Activated T-helper 2 cell treated with anti-CD3 and anti-CD28 coated beads, Interferon-gamma antibody, Interleukin-2, Interleukin-4, amounts not matched to agents 10 μg/mL and 5 μg/mL and 100 μg/mL, durations not matched to agents 14 hours and 24 hours and 36 hours (primary cell): ENCODE measurements at regions not wholly inside any gene's neighbourhood (a gene's known extent, or its start where the extent isn't known, plus 50 kb on each side); places are given as distances from the start of the nearest gene placed in this dataset.
"Not testable (repeated sequence)": the region's sequence is repeated elsewhere in the genome, so short reads cannot be mapped to it uniquely, and the experiment has no call there.

Experiments
- DNase-seq: peaks from one replicate; pipeline ENCODE4 v3.0.0; 2021; ENCODE audit warnings: low spot score
- H3K27ac Mint-ChIP-seq: one replicate; pipeline ENCODE4 v1.8.0; 2021; ENCODE audit warnings: mixed read lengths
- H3K27me3 Mint-ChIP-seq: one replicate; pipeline ENCODE4 v1.8.0; 2021; ENCODE audit warnings: low read depth, mixed read lengths
- H3K36me3 Mint-ChIP-seq: one replicate; pipeline ENCODE4 v1.8.0; 2021; ENCODE audit warnings: low read depth, mixed read lengths
- H3K4me1 Mint-ChIP-seq: one replicate; pipeline ENCODE4 v1.8.0; 2021; ENCODE audit warnings: low read depth, mixed read lengths
- H3K4me3 Mint-ChIP-seq: one replicate; pipeline ENCODE4 v1.8.0; 2021; ENCODE audit warnings: low read depth, mild to moderate bottlenecking, moderate library complexity, mixed read lengths
- H3K9me3 Mint-ChIP-seq: one replicate; pipeline ENCODE4 v1.8.0; 2021; ENCODE audit warnings: mixed read lengths
- intact Hi-C: fragments of 100-400 bp; cut with micrococcal nuclease; formaldehyde crosslinking; loops from one replicate; pipeline ENCODE4 v1.15.1; 2023

DNA sequence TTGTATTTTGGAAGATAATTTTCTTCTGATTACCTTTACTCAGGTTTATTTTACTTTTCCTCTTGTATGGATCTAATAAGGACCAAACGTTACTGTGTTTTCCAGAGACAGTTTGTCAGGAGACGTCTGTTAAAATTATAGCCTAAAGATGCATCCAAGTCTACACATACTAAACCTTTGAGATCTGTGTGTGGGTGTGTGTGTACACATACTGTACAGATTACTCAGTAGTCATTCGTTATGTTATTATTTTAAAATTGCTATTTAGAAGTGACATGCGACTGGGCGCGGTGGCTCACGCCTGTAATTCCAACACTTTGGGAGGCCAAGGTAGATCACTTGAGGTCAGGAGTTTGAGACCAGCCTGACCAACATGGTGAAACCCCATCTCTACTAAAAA, 51.6 kb upstream of the CNTLN start:
- no peaks in the 10 kb centered on the region for H3K4me1 Mint-ChIP-seq
- no peaks in the 10 kb centered on the region for H3K36me3 Mint-ChIP-seq
- intact Hi-C loops, result no loop called here
- no peaks in the 10 kb centered on the region for H3K27me3 Mint-ChIP-seq
- H3K4me3 Mint-ChIP-seq, result no peak overlapping the region
- DNase-seq, result no peak
- peaks cover 7% of the 10 kb centered on the region for H3K9me3 Mint-ChIP-seq
- H3K27ac Mint-ChIP-seq, result no peak overlapping the region

DNA sequence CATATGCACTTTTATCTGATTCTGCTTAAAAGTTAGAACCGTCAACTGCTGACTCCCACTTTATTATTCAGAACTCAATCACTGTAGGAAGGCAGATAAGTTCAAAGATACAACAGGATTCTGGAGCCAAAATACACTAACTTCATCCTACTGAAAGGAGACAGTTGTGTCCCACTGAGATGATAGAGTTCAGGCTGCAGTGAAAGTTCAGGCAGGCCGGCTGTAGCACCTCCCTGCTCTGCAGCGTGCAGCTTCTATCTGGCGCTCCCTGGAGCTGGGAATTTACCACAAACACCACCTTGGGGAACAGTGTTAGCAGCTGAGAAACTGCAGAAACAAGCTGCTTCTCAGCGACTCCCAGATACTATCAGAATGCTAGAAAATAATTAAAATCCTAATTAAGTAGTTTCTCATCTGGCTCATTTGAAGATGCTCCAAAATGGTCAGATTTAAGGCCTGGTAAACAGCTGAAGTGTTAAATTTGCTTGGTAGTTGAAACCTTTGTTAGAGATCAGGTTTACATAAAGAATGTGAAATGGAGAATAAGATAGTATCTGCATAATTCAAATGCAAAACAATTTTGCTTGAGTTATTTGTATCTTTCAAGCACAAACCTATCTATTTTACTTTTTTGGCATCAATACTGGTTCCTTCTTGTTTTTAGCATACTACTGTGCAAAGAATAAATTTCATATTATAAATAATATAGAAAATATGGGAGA, 52.3 kb upstream of the CNTLN start:
- Mint-ChIP-seq H3K4me3 (no peak overlapping the region), H3K27me3 (no peaks in the 10 kb centered on the region), H3K4me1 (no peaks in the 10 kb centered on the region), H3K9me3 (peaks cover 7% of the 10 kb centered on the region), H3K36me3 (no peaks in the 10 kb centered on the region), H3K27ac (no peak overlapping the region)
- intact Hi-C loops, result no loop called here
- DNase-seq, result no peak

DNA sequence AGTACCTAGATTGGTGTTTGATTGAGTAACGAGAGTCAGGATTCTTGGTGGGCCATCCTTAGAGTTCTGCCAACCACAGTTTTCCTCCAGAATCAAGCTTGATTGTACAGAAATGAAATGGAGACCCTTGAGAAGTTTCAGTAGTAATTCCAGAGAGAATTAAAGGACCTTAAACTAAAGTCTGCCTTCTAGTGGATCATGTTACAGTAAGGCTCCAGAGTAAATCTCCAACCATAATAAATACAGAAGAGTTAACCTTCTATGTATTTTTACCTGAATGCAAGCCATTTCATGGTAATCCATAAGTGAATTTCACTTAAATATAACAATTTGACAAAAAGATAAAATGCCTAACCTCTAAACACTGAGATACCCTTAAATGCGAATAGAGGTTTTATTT, 53.0 kb upstream of the CNTLN start:
- H3K27ac Mint-ChIP-seq, result no peak overlapping the region

DNA sequence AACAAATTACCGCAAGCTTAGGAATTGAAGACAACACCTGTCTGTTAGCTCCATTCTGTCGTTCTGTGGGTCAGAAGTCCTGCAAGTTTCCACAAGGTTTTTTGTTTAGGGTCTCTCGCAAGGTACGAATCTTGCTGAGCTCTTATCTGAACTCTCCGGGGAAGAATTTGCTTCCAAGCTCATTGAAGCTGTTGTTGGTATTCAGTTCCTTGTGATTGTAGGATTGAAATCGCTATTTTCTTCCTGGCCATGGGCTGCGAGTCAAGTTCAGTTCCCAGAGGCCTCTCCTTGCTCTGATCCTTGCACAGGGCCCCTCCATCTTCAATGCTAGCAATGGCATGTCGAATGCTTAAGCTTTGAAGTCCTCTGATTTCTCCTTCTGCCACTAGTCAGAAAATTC, 53.5 kb upstream of the CNTLN start:
- no peaks in the 10 kb centered on the region for H3K36me3 Mint-ChIP-seq

More for the DNA sequence above, 53.0 kb upstream of the CNTLN start:
- no peak for DNase-seq
- Mint-ChIP-seq H3K36me3 (no peaks in the 10 kb centered on the region), H3K4me3 (no peak overlapping the region), H3K9me3 (peaks cover 7% of the 10 kb centered on the region), H3K4me1 (no peaks in the 10 kb centered on the region), H3K27me3 (no peaks in the 10 kb centered on the region)
- intact Hi-C loops, result no loop called here

DNA sequence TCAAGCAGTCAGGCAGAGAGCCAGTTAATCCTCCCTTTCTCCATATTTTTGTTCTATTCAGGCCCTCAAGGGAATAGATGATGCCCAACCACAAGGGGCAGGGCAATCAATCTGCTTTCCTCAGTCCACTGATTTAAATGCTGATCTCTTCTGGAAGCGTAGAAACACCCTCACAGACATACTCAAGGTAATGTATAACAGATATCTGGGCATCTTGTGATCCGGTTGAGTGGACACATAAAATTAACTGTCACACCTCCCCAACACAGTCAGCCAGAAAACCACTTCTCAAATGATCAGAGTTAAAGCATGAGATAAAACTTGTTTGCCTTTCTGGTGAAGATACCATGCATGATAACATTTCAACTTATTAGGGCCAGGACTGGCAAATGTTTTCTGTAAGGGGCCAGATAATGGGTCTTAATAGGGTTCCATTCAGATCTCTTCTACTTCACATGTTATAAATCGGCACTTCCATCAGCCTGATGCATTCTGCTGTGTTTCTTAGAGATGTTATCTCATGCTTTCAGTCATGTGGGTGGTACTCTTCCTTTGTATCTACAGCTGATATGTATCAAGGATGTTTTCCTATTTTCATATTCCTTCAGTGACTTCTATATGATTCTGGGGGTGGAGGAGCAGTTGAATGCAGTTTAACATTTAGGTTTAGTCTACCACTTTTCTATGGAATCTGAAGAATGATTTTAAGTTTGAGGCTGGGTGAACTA, 58.9 kb upstream of the CNTLN start:
- no peaks in the 10 kb centered on the region for H3K27me3 Mint-ChIP-seq
- intact Hi-C loops, result no loop called here
- no peak overlapping the region for H3K27ac Mint-ChIP-seq
- H3K4me3 Mint-ChIP-seq, result no peak overlapping the region
- DNase-seq, result no peak
- H3K36me3 Mint-ChIP-seq, result no peaks in the 10 kb centered on the region
- H3K4me1 Mint-ChIP-seq, result peaks cover 2% of the 10 kb centered on the region
- peaks cover 17% of the 10 kb centered on the region for H3K9me3 Mint-ChIP-seq

More for the DNA sequence above, 53.5 kb upstream of the CNTLN start:
- H3K9me3 Mint-ChIP-seq, result peaks cover 8% of the 10 kb centered on the region
- no peak overlapping the region for H3K27ac Mint-ChIP-seq
- intact Hi-C loops, result no loop called here
- H3K27me3 Mint-ChIP-seq, result no peaks in the 10 kb centered on the region
- no peak overlapping the region for H3K4me3 Mint-ChIP-seq
- no peak for DNase-seq
- no peaks in the 10 kb centered on the region for H3K4me1 Mint-ChIP-seq

DNA sequence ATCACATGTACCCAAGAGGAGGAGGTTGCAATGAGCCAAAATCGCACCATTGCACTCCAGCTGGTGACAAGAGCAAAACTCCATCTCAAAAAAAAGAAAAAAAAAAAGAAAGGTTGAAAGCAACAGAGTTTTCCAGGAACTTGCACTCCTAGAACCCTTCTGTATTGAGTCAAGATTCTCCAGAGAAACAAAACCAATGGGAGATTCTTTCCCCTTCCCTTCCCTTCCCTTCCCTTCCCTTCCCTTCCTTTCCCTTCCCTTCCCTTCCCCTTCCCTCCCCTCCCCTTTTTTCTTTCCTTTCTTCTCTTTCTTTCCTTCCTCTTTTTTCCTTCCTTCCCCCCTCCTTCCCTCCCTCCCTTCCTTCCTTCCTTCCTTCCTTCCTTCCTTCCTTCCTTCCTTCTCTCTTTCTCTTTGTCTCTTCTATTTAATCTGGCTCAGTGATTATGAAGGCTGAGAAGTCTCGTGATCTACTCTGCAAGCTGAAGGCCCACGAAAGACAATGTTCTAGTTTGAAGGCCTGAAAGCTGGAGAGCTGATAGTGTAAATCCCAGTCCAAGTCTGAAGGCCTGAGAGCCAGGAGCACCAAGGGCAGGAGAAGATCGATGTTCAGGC, 59.6 kb upstream of the CNTLN start:
- no peak for DNase-seq
- intact Hi-C loops, result no loop called here
- Mint-ChIP-seq H3K4me1 (peaks cover 2% of the 10 kb centered on the region), H3K27me3 (no peaks in the 10 kb centered on the region), H3K36me3 (no peaks in the 10 kb centered on the region), H3K4me3 (no peak overlapping the region), H3K9me3 (peaks cover 17% of the 10 kb centered on the region), H3K27ac (no peak overlapping the region)

DNA sequence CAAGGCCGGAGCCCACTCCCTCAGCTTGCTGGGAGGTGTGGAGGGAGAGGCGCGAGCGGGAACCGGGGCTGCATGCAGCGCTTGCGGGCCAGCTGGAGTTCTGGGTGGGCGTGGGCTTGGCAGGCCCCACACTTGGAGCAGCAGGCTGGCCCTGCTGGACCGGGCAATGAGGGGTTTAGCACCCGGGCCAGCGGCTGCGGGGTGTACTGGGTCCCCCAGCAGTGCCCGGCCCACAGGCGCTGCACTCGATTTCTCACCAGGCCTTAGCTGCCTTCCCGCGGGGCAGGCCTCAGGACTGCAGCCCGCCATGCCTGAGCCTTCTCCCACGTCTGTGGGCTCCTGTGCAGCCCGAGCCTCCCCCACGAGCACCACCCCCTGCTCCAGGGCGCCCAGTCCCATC, 62.3 kb upstream of the CNTLN start:
- H3K27me3 Mint-ChIP-seq, DNase-seq, H3K36me3 Mint-ChIP-seq, H3K4me3 Mint-ChIP-seq, intact Hi-C loops, H3K4me1 Mint-ChIP-seq, H3K27ac Mint-ChIP-seq: not testable (repeated sequence)
- peaks cover 10% of the 10 kb centered on the region for H3K9me3 Mint-ChIP-seq

DNA sequence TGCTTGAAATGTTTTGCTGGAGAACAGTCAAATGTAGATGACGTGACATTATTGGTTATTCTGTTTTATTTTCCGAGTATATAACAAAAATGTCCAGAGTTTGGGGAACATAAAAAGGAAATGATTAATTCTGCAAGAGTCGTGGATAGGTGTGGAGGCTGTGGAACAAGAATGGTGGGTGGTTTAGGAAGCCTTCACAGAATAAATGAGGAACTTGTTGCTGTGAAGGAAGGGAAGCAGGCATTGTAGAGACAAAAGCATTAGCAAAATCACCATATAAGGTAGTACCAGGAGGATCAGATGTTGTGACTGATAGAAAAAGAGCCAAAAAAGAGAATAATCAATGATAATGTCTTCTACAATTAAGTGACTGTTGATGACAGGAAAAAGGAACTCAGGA, 66.2 kb upstream of the CNTLN start:
- no peaks in the 10 kb centered on the region for H3K27me3 Mint-ChIP-seq
- peaks cover under 1% of the 10 kb centered on the region for H3K9me3 Mint-ChIP-seq
- intact Hi-C loops, result no loop called here
- no peak overlapping the region for H3K4me3 Mint-ChIP-seq
- no peaks in the 10 kb centered on the region for H3K4me1 Mint-ChIP-seq
- H3K36me3 Mint-ChIP-seq, result no peaks in the 10 kb centered on the region
- no peak for DNase-seq
- H3K27ac Mint-ChIP-seq, result no peak overlapping the region

DNA sequence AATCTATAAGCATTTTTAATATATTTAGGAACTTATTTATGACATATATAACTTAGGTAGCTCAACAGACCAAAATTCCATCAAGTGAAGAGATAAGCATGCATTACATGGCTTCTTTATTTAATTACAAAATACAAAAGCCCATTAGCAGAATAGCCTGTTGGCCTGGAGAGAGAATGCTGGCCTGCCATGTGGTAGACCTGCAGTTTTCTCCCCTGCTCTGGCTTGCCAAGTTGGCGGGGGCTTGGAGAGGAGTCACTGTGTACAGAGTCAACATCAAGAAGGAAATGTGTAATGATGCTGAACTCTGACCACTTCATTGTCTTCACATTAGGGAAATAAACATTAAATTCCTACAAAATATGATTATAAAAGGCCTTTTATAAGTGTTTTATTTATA, 69.8 kb upstream of the CNTLN start:
- H3K9me3 Mint-ChIP-seq, result no peaks in the 10 kb centered on the region
- no peak overlapping the region for H3K27ac Mint-ChIP-seq
- H3K36me3 Mint-ChIP-seq, result no peaks in the 10 kb centered on the region
- no peak overlapping the region for H3K4me3 Mint-ChIP-seq
- H3K4me1 Mint-ChIP-seq, result no peaks in the 10 kb centered on the region
- H3K27me3 Mint-ChIP-seq, result no peaks in the 10 kb centered on the region
- DNase-seq, result no peak
- intact Hi-C loops, result no loop called here

DNA sequence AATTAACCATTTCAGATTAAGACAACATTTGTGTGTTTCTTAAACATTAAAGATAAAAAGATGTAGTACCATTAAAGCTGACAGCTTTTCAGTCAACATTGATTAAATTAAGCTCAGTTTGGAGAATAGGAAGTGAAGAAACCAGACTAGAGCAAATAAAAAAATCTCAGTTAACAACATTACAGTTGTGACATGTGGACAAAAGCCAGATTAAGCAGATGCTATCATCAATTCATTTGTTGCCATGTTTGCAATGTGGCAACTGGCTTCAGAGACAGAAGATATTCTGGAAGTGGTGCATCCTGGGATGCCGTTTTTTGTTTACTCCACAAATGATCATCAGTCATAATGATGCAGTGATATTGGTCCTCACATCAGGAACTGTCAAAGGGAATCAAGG, 70.3 kb upstream of the CNTLN start:
- Mint-ChIP-seq H3K27me3 (no peaks in the 10 kb centered on the region), H3K36me3 (no peaks in the 10 kb centered on the region), H3K4me3 (no peak overlapping the region), H3K9me3 (no peaks in the 10 kb centered on the region), H3K27ac (no peak overlapping the region), H3K4me1 (no peaks in the 10 kb centered on the region)
- intact Hi-C loops, result no loop called here
- DNase-seq, result no peak

DNA sequence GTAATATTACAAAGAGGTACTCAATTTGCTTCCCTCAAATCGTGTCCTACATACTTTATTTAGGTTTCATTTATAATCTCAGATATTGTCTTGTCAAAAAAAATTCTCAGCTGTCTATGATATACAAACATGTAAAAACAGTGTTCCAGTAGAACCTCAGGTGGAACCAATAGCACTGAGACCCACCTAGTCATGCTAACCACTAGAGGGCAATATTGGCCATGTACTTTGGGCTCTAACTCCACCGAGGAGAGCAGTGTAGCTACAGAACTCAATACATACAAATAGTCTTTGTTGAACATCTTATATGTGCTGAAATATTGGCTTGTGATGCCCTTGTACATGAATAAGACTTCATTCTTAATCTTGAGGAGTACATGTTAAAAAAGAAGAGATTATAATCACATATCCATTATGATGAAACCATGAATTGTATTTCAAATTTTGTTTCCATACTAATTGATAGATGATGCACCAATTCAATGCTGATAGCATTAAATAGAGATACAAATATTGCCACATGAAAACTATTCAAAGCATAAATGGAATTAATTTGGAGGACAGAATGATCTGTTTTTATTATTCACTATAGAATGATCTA, 71.2 kb upstream of the CNTLN start:
- H3K4me3 Mint-ChIP-seq, result no peak overlapping the region
- no peaks in the 10 kb centered on the region for H3K4me1 Mint-ChIP-seq
- DNase-seq, result no peak
- intact Hi-C loops, result loop anchor here (1.0 kb wide), 1 partner anchor 400 kb away; no protein-coding TSS in a partner anchor
- H3K27ac Mint-ChIP-seq, result no peak overlapping the region
- no peaks in the 10 kb centered on the region for H3K27me3 Mint-ChIP-seq
- no peaks in the 10 kb centered on the region for H3K9me3 Mint-ChIP-seq
- H3K36me3 Mint-ChIP-seq, result no peaks in the 10 kb centered on the region

DNA sequence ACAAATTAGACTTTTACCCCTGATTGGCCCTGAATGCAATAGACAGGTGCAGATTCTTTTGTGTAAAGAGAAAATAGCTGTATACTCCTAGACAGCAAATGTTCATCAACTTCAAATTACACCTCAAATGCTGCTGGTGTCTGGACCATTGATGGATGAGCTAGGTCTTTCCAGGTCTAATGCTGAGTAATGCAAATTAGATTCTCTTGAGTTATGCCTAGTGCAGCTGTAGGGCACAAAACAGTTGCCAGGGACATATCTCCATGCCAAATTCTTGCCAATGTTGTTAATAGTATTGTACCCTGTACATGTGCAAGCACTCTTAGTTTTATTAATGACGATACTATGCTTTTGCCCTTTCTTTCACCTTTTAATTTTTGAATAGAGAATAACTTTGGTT, 72.3 kb upstream of the CNTLN start:
- H3K9me3 Mint-ChIP-seq, result no peaks in the 10 kb centered on the region
- H3K36me3 Mint-ChIP-seq, result no peaks in the 10 kb centered on the region
- no peak overlapping the region for H3K4me3 Mint-ChIP-seq
- intact Hi-C loops, result no loop called here
- no peaks in the 10 kb centered on the region for H3K27me3 Mint-ChIP-seq
- no peaks in the 10 kb centered on the region for H3K4me1 Mint-ChIP-seq
- no peak for DNase-seq
- H3K27ac Mint-ChIP-seq, result no peak overlapping the region

DNA sequence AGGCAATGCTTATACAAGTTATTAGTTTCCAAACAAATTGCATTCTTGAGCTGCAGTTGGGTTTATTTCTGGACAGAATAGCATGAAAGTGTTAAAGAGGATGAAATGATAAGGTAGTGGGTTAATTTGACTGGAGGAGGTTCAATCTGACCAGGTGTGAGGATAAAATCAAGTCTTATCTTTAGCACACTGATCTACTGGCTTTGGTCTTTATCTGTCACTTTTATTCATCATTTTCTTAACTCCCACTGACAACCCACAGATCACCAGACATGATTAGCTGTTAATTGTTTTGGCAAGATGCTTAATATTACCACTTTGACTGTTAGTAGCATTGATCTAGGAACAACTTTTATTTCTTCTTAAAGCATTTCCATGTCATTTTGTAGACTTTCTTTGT, 74.4 kb upstream of the CNTLN start:
- Mint-ChIP-seq H3K27ac (no peak overlapping the region), H3K36me3 (no peaks in the 10 kb centered on the region), H3K4me3 (no peak overlapping the region), H3K9me3 (peaks cover 7% of the 10 kb centered on the region), H3K27me3 (no peaks in the 10 kb centered on the region), H3K4me1 (no peaks in the 10 kb centered on the region)
- no peak for DNase-seq
- intact Hi-C loops, result no loop called here
